ENCODE measurements at regions not wholly inside any gene's neighbourhood (a gene's known extent, or its start where the extent isn't known, plus 50 kb on each side); places are given as distances from the start of the nearest gene placed in this dataset.

DNA sequence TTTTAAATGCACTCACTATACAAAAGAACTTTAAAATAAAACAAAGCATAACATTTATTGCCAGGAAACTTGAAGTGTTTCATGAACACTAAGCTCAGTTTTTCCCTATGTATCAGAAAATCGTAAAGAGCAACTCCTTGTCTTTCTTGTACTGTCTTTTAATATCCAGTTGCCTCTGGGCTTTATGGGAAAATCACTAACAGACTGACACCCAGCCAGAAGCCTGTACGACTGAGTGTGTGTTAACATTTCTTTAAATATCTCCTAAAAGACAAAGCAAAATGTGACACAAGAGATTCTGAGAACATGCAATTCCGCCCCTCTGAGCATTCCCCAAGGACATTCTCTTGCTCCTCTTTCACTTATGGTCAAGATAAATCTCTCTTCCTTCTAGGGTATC, 347.5 kb upstream of the DPYD start:
- no peak for TF ChIP-seq CTCF (IDR thresholded peaks at IDR 0.05; ENCODE audit: low read depth, low read length)
- no peak overlapping the region for H3K4me3 ChIP-seq (ENCODE audit: low read depth, low read length)

DNA sequence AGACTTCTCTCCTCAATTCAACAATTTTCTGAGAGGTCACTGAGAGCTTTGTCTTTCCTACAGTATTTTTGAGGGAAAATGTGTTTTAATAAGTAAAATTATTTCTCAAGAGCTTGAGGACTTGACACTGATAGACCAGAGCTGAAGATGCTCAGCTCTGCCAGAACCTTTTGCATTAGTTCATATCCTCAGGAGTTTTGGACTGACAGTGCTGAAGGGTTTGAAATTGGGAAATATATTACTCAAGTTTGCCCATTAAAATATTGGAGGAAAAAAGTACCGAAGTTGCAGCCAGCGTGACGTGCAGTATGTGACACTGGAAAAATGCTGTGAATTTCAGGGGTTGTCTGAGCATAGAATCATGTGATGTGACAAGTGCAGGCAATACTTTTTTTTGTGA, 346.6 kb upstream of the DPYD start:
- no peak overlapping the region for H3K4me3 ChIP-seq (ENCODE audit: low read depth, low read length)
- TF ChIP-seq CTCF (IDR thresholded peaks at IDR 0.05; ENCODE audit: low read depth, low read length), result no peak

GRCh38 chr1:98264727-98265126, 343.9 kb upstream of the DPYD start:
- no peak overlapping the region for H3K4me3 ChIP-seq (ENCODE audit: low read depth, low read length)
- TF ChIP-seq CTCF (IDR thresholded peaks at IDR 0.05; ENCODE audit: low read depth, low read length), result no peak

DNA sequence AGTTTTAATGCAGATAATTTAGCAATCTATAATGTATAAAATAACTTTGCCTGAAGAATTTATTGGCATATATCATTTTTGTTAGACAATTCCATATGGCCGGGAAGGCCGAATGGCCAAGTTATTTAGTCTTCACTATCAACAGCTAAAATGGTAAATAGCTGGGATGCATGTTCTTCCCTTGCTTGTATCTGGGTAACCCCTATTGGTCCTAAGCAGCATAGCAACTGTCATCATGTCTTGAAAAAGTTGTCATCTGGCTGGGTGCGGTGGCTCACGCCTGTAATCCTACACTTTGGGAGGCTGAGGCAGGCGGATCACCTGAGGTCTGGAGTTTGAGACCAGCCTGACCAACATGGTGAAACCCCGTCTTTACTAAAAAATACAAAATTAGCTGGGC, 340.0 kb upstream of the DPYD start:
- no peak for TF ChIP-seq CTCF (IDR thresholded peaks at IDR 0.05; ENCODE audit: low read depth, low read length)
- H3K4me3 ChIP-seq (ENCODE audit: low read depth, low read length), result no peak overlapping the region

DNA sequence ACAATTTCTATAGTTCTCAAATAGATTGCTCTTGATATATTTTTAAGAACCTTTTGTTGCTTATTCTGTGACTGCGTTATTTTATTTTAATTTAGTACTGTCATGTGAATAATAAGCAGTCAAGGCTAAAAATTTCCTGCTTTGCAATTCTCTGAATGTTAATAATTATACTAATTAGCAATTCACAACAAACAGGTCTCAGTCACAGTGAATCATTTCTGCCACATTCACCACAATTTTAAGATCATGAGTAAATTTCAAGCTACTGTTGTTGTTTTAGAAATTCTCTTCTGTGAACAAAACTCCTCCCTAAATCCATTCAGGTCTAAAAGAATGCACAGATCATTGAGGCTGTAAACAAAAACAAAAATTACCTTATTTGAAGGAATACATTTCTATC, 339.6 kb upstream of the DPYD start:
- H3K4me3 ChIP-seq (ENCODE audit: low read depth, low read length), result no peak overlapping the region
- no peak for TF ChIP-seq CTCF (IDR thresholded peaks at IDR 0.05; ENCODE audit: low read depth, low read length)

- no peak overlapping the region for H3K4me3 ChIP-seq (ENCODE audit: low read depth, low read length)
- TF ChIP-seq CTCF (IDR thresholded peaks at IDR 0.05; ENCODE audit: low read depth, low read length), result no peak
These were observed 335.9 kb upstream of the DPYD start for GRCh38 chr1:98256700-98257099.

DNA sequence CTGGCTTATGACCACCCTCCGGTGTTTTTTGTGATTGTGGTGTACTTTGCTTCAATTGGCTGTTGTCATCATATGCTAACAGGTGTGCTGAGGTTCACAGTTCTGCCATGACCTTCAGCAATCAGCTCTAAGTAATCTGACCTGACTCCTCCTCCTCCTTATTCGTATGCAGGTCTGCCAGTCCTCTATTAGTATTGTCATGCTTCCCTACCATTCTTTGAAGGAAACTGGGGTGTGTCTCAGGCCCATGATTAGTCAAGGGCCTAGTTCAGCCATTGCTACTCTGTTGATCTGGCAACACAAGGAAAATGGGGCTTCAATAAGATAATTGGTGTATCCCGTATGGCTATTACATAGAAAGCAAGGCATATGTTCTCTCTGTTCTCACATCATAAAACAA, 332.3 kb upstream of the DPYD start:
- no peak overlapping the region for H3K4me3 ChIP-seq (ENCODE audit: low read depth, low read length)
- TF ChIP-seq CTCF (IDR thresholded peaks at IDR 0.05; ENCODE audit: low read depth, low read length), result no peak

Measured in WI38 (cell line).